Liver (tissue), 8 donors: ENCODE measurements at regions not wholly inside any gene's neighbourhood (a gene's known extent, or its start where the extent isn't known, plus 50 kb on each side); places are given as distances from the start of the nearest gene placed in this dataset.

Experiments
- DNase-seq: peaks from one replicate; pipeline ENCODE4 v3.0.0-alpha.2; 2017; ENCODE audit warnings: low spot score
- H3K27ac ChIP-seq, 2 donors: one replicate each; pipeline ENCODE4 v1.7.0; 2013; ENCODE audit warnings: inconsistent platforms in 2 of 2, low read length in 2 of 2, control low read depth in 1 of 2, low read depth in 1 of 2, mild to moderate bottlenecking in 1 of 2
- H3K27me3 ChIP-seq, 4 donors: one replicate each; pipeline versions ENCODE4 v1.6.1 to v1.7.0; 2013; ENCODE audit warnings: low read length in 3 of 4, inconsistent platforms in 1 of 4, mild to moderate bottlenecking in 1 of 4, moderate library complexity in 1 of 4; ENCODE audit not compliant: control insufficient read depth in 4 of 4, insufficient read depth in 4 of 4
- H3K36me3 ChIP-seq, 4 donors: one replicate each; pipeline versions ENCODE4 v1.6.1 to v1.7.0; 2013; ENCODE audit warnings: low read length in 3 of 4, mild to moderate bottlenecking in 3 of 4, low read depth in 1 of 4, moderate library complexity in 1 of 4; ENCODE audit not compliant: control insufficient read depth in 4 of 4, insufficient read depth in 3 of 4
- H3K4me1 ChIP-seq, 4 donors: one replicate each; pipeline versions ENCODE4 v1.6.1 to v1.7.0; 2013; ENCODE audit warnings: low read length in 3 of 4, mild to moderate bottlenecking in 3 of 4, moderate library complexity in 1 of 4; ENCODE audit not compliant: control insufficient read depth in 4 of 4, insufficient read depth in 4 of 4
- H3K4me3 ChIP-seq, 3 donors: one replicate each; pipeline versions ENCODE4 v1.6.1 to v1.7.0; 2013; ENCODE audit warnings: low read length in 3 of 3, control low read depth in 1 of 3, low read depth in 1 of 3, mild to moderate bottlenecking in 1 of 3
- H3K9ac ChIP-seq, 2 donors: one replicate each; pipeline ENCODE4 v1.7.0; 2013; ENCODE audit warnings: low read length in 2 of 2, mild to moderate bottlenecking in 2 of 2, moderate library complexity in 2 of 2, control low read depth in 1 of 2, low read depth in 1 of 2
- H3K9me3 ChIP-seq, 4 donors: one replicate each; pipeline versions ENCODE4 v1.6.1 to v1.7.0; 2013; ENCODE audit warnings: low read length in 3 of 4; ENCODE audit not compliant: control insufficient read depth in 4 of 4
- CTCF ChIP-seq: fragments of 150-350 bp; IDR thresholded peaks from 2 replicates; pipeline ENCODE4 v1.5.1; 2017; ENCODE audit warnings: improper control_type of control experiment, low read depth, low read length; ENCODE audit not compliant: missing input control
- EGR1 ChIP-seq, 2 donors: IDR thresholded peaks; 2 replicates each; pipeline ENCODE4 v1.6.1; 2016 to 2018; ENCODE audit warnings: antibody characterized with exemption in 2 of 2, low read depth in 2 of 2
- FOXA1 ChIP-seq: IDR thresholded peaks from 2 replicates; pipeline ENCODE4 v1.6.1; 2016; ENCODE audit warnings: antibody characterized with exemption
- FOXA2 ChIP-seq: IDR thresholded peaks from 2 replicates; pipeline ENCODE4 v1.6.1; 2016; ENCODE audit warnings: antibody characterized with exemption
- GABPA ChIP-seq, 2 donors: IDR thresholded peaks in 1 of 2; conservative IDR thresholded peaks in 1 of 2; 2 replicates each; pipeline ENCODE4 v1.6.1; 2016; ENCODE audit warnings: antibody characterized with exemption in 2 of 2, mild to moderate bottlenecking in 1 of 2, moderate library complexity in 1 of 2
- HNF4A ChIP-seq, 2 donors: conservative IDR thresholded peaks; 2 replicates each; pipeline ENCODE4 v1.6.1; 2016; ENCODE audit warnings: antibody characterized with exemption in 2 of 2, mild to moderate bottlenecking in 2 of 2
- HNF4G ChIP-seq: IDR thresholded peaks from 2 replicates; pipeline ENCODE4 v1.6.1; 2016; ENCODE audit warnings: antibody characterized with exemption
- JUND ChIP-seq, 2 donors: IDR thresholded peaks; 2 replicates each; pipeline ENCODE4 v1.6.1; 2016; ENCODE audit warnings: antibody characterized with exemption in 2 of 2
- NR2F2 ChIP-seq: IDR thresholded peaks from 2 replicates; pipeline ENCODE4 v1.6.1; 2016; ENCODE audit warnings: antibody characterized with exemption
- RAD21 ChIP-seq, 2 donors: IDR thresholded peaks; 2 replicates each; pipeline ENCODE4 v1.6.1; 2016; ENCODE audit warnings: antibody characterized with exemption in 2 of 2, mild to moderate bottlenecking in 2 of 2
- RXRA ChIP-seq, 2 donors: IDR thresholded peaks; 2 replicates each; pipeline ENCODE4 v1.6.1; 2017 to 2018; ENCODE audit warnings: antibody characterized with exemption in 2 of 2, mild to moderate bottlenecking in 1 of 2
- SP1 ChIP-seq: IDR thresholded peaks from 2 replicates; pipeline ENCODE4 v1.6.1; 2018; ENCODE audit warnings: antibody characterized with exemption, mild to moderate bottlenecking
- TAF1 ChIP-seq: conservative IDR thresholded peaks from 2 replicates; pipeline ENCODE4 v1.6.1; 2016; ENCODE audit warnings: antibody characterized with exemption, mild to moderate bottlenecking
- YY1 ChIP-seq: IDR thresholded peaks from 2 replicates; pipeline ENCODE4 v1.6.1; 2016; ENCODE audit warnings: antibody characterized with exemption, mild to moderate bottlenecking
- ZBTB33 ChIP-seq: IDR thresholded peaks from 2 replicates; pipeline ENCODE4 v1.6.1; 2016; ENCODE audit warnings: antibody characterized with exemption
- WGBS: extraction: QIAGEN DNeasy Blood & Tissue Kit; methylation state at CpG from one replicate; pipeline ENCODE4 v1.1.7; 2013; 5-methylcytosine and 5-hydroxymethylcytosine counted together
- TF ChIP-seq, protein P1 (sequence below): IDR thresholded peaks from 2 replicates; pipeline ENCODE4 v1.6.1; 2016; ENCODE audit warnings: antibody characterized with exemption
- TF ChIP-seq, protein P2 (sequence below): IDR thresholded peaks from 2 replicates; pipeline ENCODE4 v1.6.1; 2016; ENCODE audit warnings: antibody characterized with exemption, mild to moderate bottlenecking
- TF ChIP-seq, protein P3 (sequence below): IDR thresholded peaks from 2 replicates; pipeline ENCODE4 v1.6.1; 2016; ENCODE audit warnings: antibody characterized with exemption
- donor health status: healthy.
- donor health status: healthy.
- donor health status: healthy.
- donor health status: healthy.
- donor health status: healthy.

DNA sequence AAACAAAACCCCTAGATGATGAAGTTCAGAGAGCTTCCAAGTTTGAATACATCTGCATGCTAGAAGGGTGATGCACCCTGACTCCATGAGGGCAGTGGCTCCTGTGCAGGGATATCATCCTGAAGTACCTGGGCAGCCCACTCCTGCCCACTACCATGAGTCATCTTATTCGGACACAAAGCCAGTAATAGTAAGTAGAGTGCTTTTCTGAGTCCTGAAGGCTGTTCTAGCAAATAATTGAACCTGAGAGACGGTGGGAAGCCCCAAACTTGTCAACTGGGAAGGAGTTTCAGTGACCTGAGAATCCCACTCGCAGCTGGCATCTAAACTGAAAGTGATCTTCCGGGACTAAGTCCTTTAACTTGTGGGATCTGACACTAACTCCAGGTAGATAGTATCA, 152.9 kb upstream of the COL21A1 start:
- peak overlapping the region; percentile 3 to 12 for H3K9ac ChIP-seq
- peak overlapping the region; percentile 41 to 52 (median 45) for H3K4me3 ChIP-seq
- H3K27me3 ChIP-seq = no peaks in the 10 kb centered on the region
- no peak for DNase-seq
- peaks cover 5 to 28% (median 15%) of the 10 kb centered on the region in 4 donors for H3K4me1 ChIP-seq
- H3K9me3 ChIP-seq = peaks cover 0 to 2% (median 0%) of the 10 kb centered on the region in 4 donors
- WGBS = 28% methylated on average over 4 of the region's 4 CpGs
- TF ChIP-seq FOXA1 = no peak
- TF ChIP-seq EGR1 (IDR thresholded peaks at IDR 0.05; ENCODE audit: low read depth in 2 of 2) = no peak
- TF ChIP-seq NR2F2 = no peak
- TF ChIP-seq RXRA (IDR thresholded peaks at IDR 0.05) = no peak
- no peak for TF ChIP-seq SP1
- no peaks in the 10 kb centered on the region for H3K36me3 ChIP-seq
- peak overlapping the region; percentile 49 to 76 for H3K27ac ChIP-seq

DNA sequence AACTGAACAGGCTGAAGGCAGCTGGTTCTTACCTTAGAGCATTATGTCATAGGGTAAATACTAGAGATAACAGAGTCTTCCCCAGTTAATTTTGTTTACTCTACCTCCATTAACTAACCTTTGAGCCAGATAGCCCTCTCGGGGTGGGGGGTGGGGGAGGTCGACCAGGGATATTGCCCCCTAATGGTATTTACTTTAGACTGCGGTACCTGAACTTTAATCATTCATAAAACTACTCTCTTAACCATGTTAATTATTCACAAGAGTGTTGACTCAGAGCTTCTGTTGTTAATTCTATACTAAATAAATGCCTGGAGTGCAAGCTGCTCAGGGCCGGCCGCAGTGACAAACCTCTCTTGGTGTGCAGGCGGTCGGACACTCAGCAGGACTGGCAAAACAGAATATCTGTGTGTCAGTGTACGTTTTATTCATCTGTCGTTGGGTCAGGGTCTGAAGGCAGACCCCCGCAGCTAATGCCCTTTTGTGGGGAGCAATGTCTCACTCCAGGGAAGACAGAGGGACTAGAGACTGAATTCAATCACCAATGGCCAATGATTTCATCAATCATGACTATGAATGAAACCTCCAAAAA, 152.4 kb upstream of the COL21A1 start:
- Histone ChIP-seq H3K9ac (peak overlapping the region in 1 of 2 donors; percentile 12), H3K27ac (peak overlapping the region; percentile 81 to 85), H3K27me3 (no peaks in the 10 kb centered on the region), H3K36me3 (no peaks in the 10 kb centered on the region), H3K4me1 (peaks cover 5 to 26% (median 15%) of the 10 kb centered on the region in 4 donors), H3K9me3 (peaks cover 0 to 2% (median 0%) of the 10 kb centered on the region in 4 donors), H3K4me3 (peak overlapping the region; percentile 41 to 52 (median 45))
- WGBS = 29% methylated on average over 10 of the region's 10 CpGs
- TF ChIP-seq FOXA1 = peak; percentile 92
- TF ChIP-seq SP1 = peak; percentile 99
- TF ChIP-seq CTCF = no peak
- peak; percentile 62 for TF ChIP-seq TAF1
- TF ChIP-seq, protein P1, sequence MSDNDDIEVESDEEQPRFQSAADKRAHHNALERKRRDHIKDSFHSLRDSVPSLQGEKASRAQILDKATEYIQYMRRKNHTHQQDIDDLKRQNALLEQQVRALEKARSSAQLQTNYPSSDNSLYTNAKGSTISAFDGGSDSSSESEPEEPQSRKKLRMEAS = peak; percentile 81
- peak; percentile 92 to 96 for TF ChIP-seq JUND (IDR thresholded peaks at IDR 0.05)
- TF ChIP-seq, protein P2, sequence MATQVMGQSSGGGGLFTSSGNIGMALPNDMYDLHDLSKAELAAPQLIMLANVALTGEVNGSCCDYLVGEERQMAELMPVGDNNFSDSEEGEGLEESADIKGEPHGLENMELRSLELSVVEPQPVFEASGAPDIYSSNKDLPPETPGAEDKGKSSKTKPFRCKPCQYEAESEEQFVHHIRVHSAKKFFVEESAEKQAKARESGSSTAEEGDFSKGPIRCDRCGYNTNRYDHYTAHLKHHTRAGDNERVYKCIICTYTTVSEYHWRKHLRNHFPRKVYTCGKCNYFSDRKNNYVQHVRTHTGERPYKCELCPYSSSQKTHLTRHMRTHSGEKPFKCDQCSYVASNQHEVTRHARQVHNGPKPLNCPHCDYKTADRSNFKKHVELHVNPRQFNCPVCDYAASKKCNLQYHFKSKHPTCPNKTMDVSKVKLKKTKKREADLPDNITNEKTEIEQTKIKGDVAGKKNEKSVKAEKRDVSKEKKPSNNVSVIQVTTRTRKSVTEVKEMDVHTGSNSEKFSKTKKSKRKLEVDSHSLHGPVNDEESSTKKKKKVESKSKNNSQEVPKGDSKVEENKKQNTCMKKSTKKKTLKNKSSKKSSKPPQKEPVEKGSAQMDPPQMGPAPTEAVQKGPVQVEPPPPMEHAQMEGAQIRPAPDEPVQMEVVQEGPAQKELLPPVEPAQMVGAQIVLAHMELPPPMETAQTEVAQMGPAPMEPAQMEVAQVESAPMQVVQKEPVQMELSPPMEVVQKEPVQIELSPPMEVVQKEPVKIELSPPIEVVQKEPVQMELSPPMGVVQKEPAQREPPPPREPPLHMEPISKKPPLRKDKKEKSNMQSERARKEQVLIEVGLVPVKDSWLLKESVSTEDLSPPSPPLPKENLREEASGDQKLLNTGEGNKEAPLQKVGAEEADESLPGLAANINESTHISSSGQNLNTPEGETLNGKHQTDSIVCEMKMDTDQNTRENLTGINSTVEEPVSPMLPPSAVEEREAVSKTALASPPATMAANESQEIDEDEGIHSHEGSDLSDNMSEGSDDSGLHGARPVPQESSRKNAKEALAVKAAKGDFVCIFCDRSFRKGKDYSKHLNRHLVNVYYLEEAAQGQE = peak; percentile 57
- peak in 1 of 2 donors; percentile 50 for TF ChIP-seq EGR1 (IDR thresholded peaks at IDR 0.05; ENCODE audit: low read depth in 2 of 2)
- peak; percentile 89 to 93 for TF ChIP-seq HNF4A (conservative IDR thresholded peaks at IDR 0.05)
- TF ChIP-seq RXRA (IDR thresholded peaks at IDR 0.05) = peak; percentile 97 to 99
- peak; percentile 86 for TF ChIP-seq YY1
- peak; percentile 61 for TF ChIP-seq NR2F2
- TF ChIP-seq HNF4G = peak; percentile 85
- peak; percentile 94 for TF ChIP-seq FOXA2
- peak in 1 of 2 donors; percentile 29 for TF ChIP-seq RAD21 (IDR thresholded peaks at IDR 0.05)
- no peak for TF ChIP-seq GABPA (IDR thresholded peaks at IDR 0.05 in 1 of 2, conservative IDR thresholded peaks at IDR 0.05 in 1 of 2)
- peak; percentile 89 for TF ChIP-seq ZBTB33
- TF ChIP-seq, protein P3, sequence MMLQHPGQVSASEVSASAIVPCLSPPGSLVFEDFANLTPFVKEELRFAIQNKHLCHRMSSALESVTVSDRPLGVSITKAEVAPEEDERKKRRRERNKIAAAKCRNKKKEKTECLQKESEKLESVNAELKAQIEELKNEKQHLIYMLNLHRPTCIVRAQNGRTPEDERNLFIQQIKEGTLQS = peak; percentile 29
- DNase-seq = no peak
